NCI-H69 (cell line): ENCODE measurements at regions not wholly inside any gene's neighbourhood (a gene's known extent, or its start where the extent isn't known, plus 50 kb on each side); places are given as distances from the start of the nearest gene placed in this dataset.

ENCODE experiments used
- DNase-seq: peaks from one replicate; lab custom pipeline; 2025; lab: John Stamatoyannopoulos, UW

GRCh38 chr4:111494471-111494870 is 650.8 kb upstream of the FAM241A start:
- DNase-seq = no peak

- DNase-seq = no peak
Measured at GRCh38 chr4:111494971-111495370, 650.3 kb upstream of the FAM241A start.

GRCh38 chr4:111499291-111499690 is 646.0 kb upstream of the FAM241A start:
- DNase-seq = no peak

GRCh38 chr4:111499706-111500105 is 645.5 kb upstream of the FAM241A start:
- DNase-seq = no peak

- DNase-seq = no peak
Measured at GRCh38 chr4:111500858-111501257, 644.4 kb upstream of the FAM241A start.

- DNase-seq = no peak
Measured at GRCh38 chr4:111501946-111502345, 643.3 kb upstream of the FAM241A start.

- no peak for DNase-seq
Measured at GRCh38 chr4:111502626-111503025, 642.6 kb upstream of the FAM241A start.

- DNase-seq = no peak
Measured at GRCh38 chr4:111506706-111507105, 638.5 kb upstream of the FAM241A start.

GRCh38 chr4:111510535-111510934 is 634.7 kb upstream of the FAM241A start:
- DNase-seq = no peak

- DNase-seq = no peak
Measured at GRCh38 chr4:111512081-111512783, 633.0 kb upstream of the FAM241A start.

- DNase-seq = no peak
Measured at GRCh38 chr4:111519683-111520082, 625.6 kb upstream of the FAM241A start.

- DNase-seq = no peak
Measured at GRCh38 chr4:111530446-111530845, 614.8 kb upstream of the FAM241A start.

- DNase-seq = no peak
Measured at GRCh38 chr4:111535792-111536191, 609.5 kb upstream of the FAM241A start.

- no peak for DNase-seq
Measured at GRCh38 chr4:111537165-111537564, 608.1 kb upstream of the FAM241A start.

GRCh38 chr4:111537871-111538270 is 607.4 kb upstream of the FAM241A start:
- peak; percentile 16 for DNase-seq

- no peak for DNase-seq
Measured at GRCh38 chr4:111540671-111541070, 604.6 kb upstream of the FAM241A start.

GRCh38 chr4:111542056-111542455 is 603.2 kb upstream of the FAM241A start:
- DNase-seq = no peak

- DNase-seq = peak; percentile 67
Measured at GRCh38 chr4:111546881-111547280, 598.4 kb upstream of the FAM241A start.

- DNase-seq = no peak
Measured at GRCh38 chr4:111556141-111556781, 589.0 kb upstream of the FAM241A start.

- no peak for DNase-seq
Measured at GRCh38 chr4:111556851-111557250, 588.4 kb upstream of the FAM241A start.

- DNase-seq = no peak
Measured at GRCh38 chr4:111562826-111563225, 582.4 kb upstream of the FAM241A start.

- no peak for DNase-seq
Measured at GRCh38 chr4:111572470-111572869, 572.8 kb upstream of the FAM241A start.

GRCh38 chr4:111573386-111573785 is 571.9 kb upstream of the FAM241A start:
- DNase-seq = no peak

GRCh38 chr4:111579767-111580166 is 565.5 kb upstream of the FAM241A start:
- DNase-seq = no peak
